Activated CD8-positive, alpha-beta T cell treated with anti-CD3 and anti-CD28 coated beads, Interleukin-2, amount 10 ng/mL, durations not matched to agents 7 days and 5 days (primary cell): ENCODE measurements at regions not wholly inside any gene's neighbourhood (a gene's known extent, or its start where the extent isn't known, plus 50 kb on each side); places are given as distances from the start of the nearest gene placed in this dataset.

Experiments used
- ATAC-seq: fragments of 150-1000 bp; cut with Tn5 transposase; one replicate; pipeline ENCODE4 v1.10.0; 2021; ENCODE audit warnings: moderate library complexity
- CTCF ChIA-PET: fragments of 350-600 bp; sonication (Branson Sonifier 250); formaldehyde crosslinking; loops from one replicate; lab custom pipeline; 2021; ENCODE audit warnings: antibody characterized with exemption; lab: Charles Lee
- POLR2A ChIA-PET: fragments of 350-600 bp; sonication (Branson Sonifier 250); formaldehyde crosslinking; loops from one replicate; lab custom pipeline; 2021; ENCODE audit warnings: antibody characterized with exemption; lab: Charles Lee
- DNase-seq: peaks from one replicate; pipeline ENCODE4 v3.0.0-alpha.2; 2020
- H3K27ac Mint-ChIP-seq: one replicate; pipeline ENCODE4 v1.8.0; 2021; ENCODE audit warnings: mild to moderate bottlenecking, mixed read lengths
- H3K27me3 Mint-ChIP-seq: one replicate; pipeline ENCODE4 v1.8.0; 2021; ENCODE audit warnings: low read depth, mixed read lengths
- H3K36me3 Mint-ChIP-seq: one replicate; pipeline ENCODE4 v1.8.0; 2021; ENCODE audit warnings: low read depth, mixed read lengths
- H3K4me1 Mint-ChIP-seq: one replicate; pipeline ENCODE4 v1.8.0; 2021; ENCODE audit warnings: low read depth, mixed read lengths
- H3K4me3 Mint-ChIP-seq: one replicate; pipeline ENCODE4 v1.8.0; 2021; ENCODE audit warnings: mild to moderate bottlenecking, mixed read lengths
- H3K9me3 Mint-ChIP-seq: one replicate; pipeline ENCODE4 v1.8.0; 2022; ENCODE audit warnings: mixed read lengths; ENCODE audit not compliant: insufficient read depth

- Mint-ChIP-seq H3K4me3 (no peak overlapping the region), H3K9me3 (no peaks in the 10 kb centered on the region)
- POLR2A ChIA-PET: no interaction called here
Measured at GRCh38 chr4:137703195-137703594, 170.9 kb upstream of the PCDH18 start.

GRCh38 chr4:137702512-137702911, 170.2 kb upstream of the PCDH18 start:
- no peaks in the 10 kb centered on the region for H3K9me3 Mint-ChIP-seq
- CTCF ChIA-PET: no interaction called here
- H3K4me3 Mint-ChIP-seq: no peak overlapping the region
- DNase-seq: no peak
- H3K27ac Mint-ChIP-seq: no peak overlapping the region
- H3K27me3 Mint-ChIP-seq: no peaks in the 10 kb centered on the region
- POLR2A ChIA-PET: no interaction called here
- no peak for ATAC-seq
- H3K4me1 Mint-ChIP-seq: no peaks in the 10 kb centered on the region
- H3K36me3 Mint-ChIP-seq: no peaks in the 10 kb centered on the region

More at GRCh38 chr4:137703195-137703594, 170.9 kb upstream of the PCDH18 start:
- ATAC-seq (no peak), DNase-seq (no peak)
- Mint-ChIP-seq H3K27ac (no peak overlapping the region), H3K36me3 (no peaks in the 10 kb centered on the region), H3K27me3 (no peaks in the 10 kb centered on the region), H3K4me1 (no peaks in the 10 kb centered on the region)
- CTCF ChIA-PET: no interaction called here

- Mint-ChIP-seq H3K36me3 (no peaks in the 10 kb centered on the region), H3K27me3 (no peaks in the 10 kb centered on the region), H3K4me1 (no peaks in the 10 kb centered on the region), H3K9me3 (no peaks in the 10 kb centered on the region), H3K27ac (no peak overlapping the region), H3K4me3 (no peak overlapping the region)
- DNase-seq: no peak
- no peak for ATAC-seq
- POLR2A ChIA-PET: no interaction called here
- CTCF ChIA-PET: no interaction called here
Measured at GRCh38 chr4:137701401-137701800, 169.1 kb upstream of the PCDH18 start.

GRCh38 chr4:137700751-137701150, 168.5 kb upstream of the PCDH18 start:
- H3K4me3 Mint-ChIP-seq: no peak overlapping the region
- ATAC-seq (no peak), DNase-seq (no peak)
- H3K36me3 Mint-ChIP-seq: no peaks in the 10 kb centered on the region
- CTCF ChIA-PET: no interaction called here
- no peak overlapping the region for H3K27ac Mint-ChIP-seq
- no peaks in the 10 kb centered on the region for H3K27me3 Mint-ChIP-seq
- no peaks in the 10 kb centered on the region for H3K9me3 Mint-ChIP-seq
- POLR2A ChIA-PET: no interaction called here
- no peaks in the 10 kb centered on the region for H3K4me1 Mint-ChIP-seq

GRCh38 chr4:137700072-137700471, 167.8 kb upstream of the PCDH18 start:
- Mint-ChIP-seq H3K27me3 (no peaks in the 10 kb centered on the region), H3K36me3 (no peaks in the 10 kb centered on the region), H3K4me3 (no peak overlapping the region), H3K9me3 (no peaks in the 10 kb centered on the region), H3K27ac (no peak overlapping the region), H3K4me1 (no peaks in the 10 kb centered on the region)
- DNase-seq (no peak), ATAC-seq (no peak)
- ChIA-PET CTCF (no interaction called here), POLR2A (no interaction called here)

- ChIA-PET CTCF (no interaction called here), POLR2A (no interaction called here)
- Mint-ChIP-seq H3K27ac (no peak overlapping the region), H3K27me3 (no peaks in the 10 kb centered on the region), H3K4me1 (no peaks in the 10 kb centered on the region), H3K9me3 (peaks cover 3% of the 10 kb centered on the region), H3K4me3 (no peak overlapping the region), H3K36me3 (no peaks in the 10 kb centered on the region)
- no peak for DNase-seq
- no peak for ATAC-seq
Measured at GRCh38 chr4:137694138-137694537, 161.8 kb upstream of the PCDH18 start.

GRCh38 chr4:137693641-137694040, 161.3 kb upstream of the PCDH18 start:
- CTCF ChIA-PET: no interaction called here
- H3K27ac Mint-ChIP-seq: no peak overlapping the region
- H3K4me3 Mint-ChIP-seq: no peak overlapping the region
- no peak for DNase-seq
- H3K36me3 Mint-ChIP-seq: no peaks in the 10 kb centered on the region
- POLR2A ChIA-PET: no interaction called here
- peaks cover 3% of the 10 kb centered on the region for H3K9me3 Mint-ChIP-seq
- H3K4me1 Mint-ChIP-seq: no peaks in the 10 kb centered on the region
- no peaks in the 10 kb centered on the region for H3K27me3 Mint-ChIP-seq
- ATAC-seq: no peak

- CTCF ChIA-PET: no interaction called here
Measured at GRCh38 chr4:137692205-137692604, 159.9 kb upstream of the PCDH18 start.

GRCh38 chr4:137688651-137689050, 156.4 kb upstream of the PCDH18 start:
- no peaks in the 10 kb centered on the region for H3K36me3 Mint-ChIP-seq
- CTCF ChIA-PET: no interaction called here
- ATAC-seq (no peak), DNase-seq (no peak)
- peaks cover 3% of the 10 kb centered on the region for H3K9me3 Mint-ChIP-seq
- no peak overlapping the region for H3K4me3 Mint-ChIP-seq
- H3K27me3 Mint-ChIP-seq: no peaks in the 10 kb centered on the region
- POLR2A ChIA-PET: no interaction called here
- H3K4me1 Mint-ChIP-seq: no peaks in the 10 kb centered on the region
- H3K27ac Mint-ChIP-seq: no peak overlapping the region

More at GRCh38 chr4:137692205-137692604, 159.9 kb upstream of the PCDH18 start:
- H3K27me3 Mint-ChIP-seq: no peaks in the 10 kb centered on the region
- H3K36me3 Mint-ChIP-seq: no peaks in the 10 kb centered on the region
- POLR2A ChIA-PET: no interaction called here
- H3K4me1 Mint-ChIP-seq: no peaks in the 10 kb centered on the region
- no peak overlapping the region for H3K27ac Mint-ChIP-seq
- no peak for ATAC-seq
- H3K9me3 Mint-ChIP-seq: peaks cover 3% of the 10 kb centered on the region
- H3K4me3 Mint-ChIP-seq: no peak overlapping the region
- no peak for DNase-seq

GRCh38 chr4:137685357-137685756, 153.1 kb upstream of the PCDH18 start:
- DNase-seq (no peak), ATAC-seq (no peak)
- CTCF ChIA-PET: no interaction called here
- H3K27ac Mint-ChIP-seq: no peak overlapping the region
- H3K4me1 Mint-ChIP-seq: no peaks in the 10 kb centered on the region
- H3K36me3 Mint-ChIP-seq: no peaks in the 10 kb centered on the region
- no peaks in the 10 kb centered on the region for H3K27me3 Mint-ChIP-seq
- POLR2A ChIA-PET: no interaction called here
- no peak overlapping the region for H3K4me3 Mint-ChIP-seq
- H3K9me3 Mint-ChIP-seq: no peaks in the 10 kb centered on the region

GRCh38 chr4:137681081-137681480, 148.8 kb upstream of the PCDH18 start:
- ChIA-PET CTCF (no interaction called here), POLR2A (no interaction called here)
- no peaks in the 10 kb centered on the region for H3K9me3 Mint-ChIP-seq
- H3K4me3 Mint-ChIP-seq: no peak overlapping the region
- H3K27me3 Mint-ChIP-seq: no peaks in the 10 kb centered on the region
- ATAC-seq (no peak), DNase-seq (no peak)
- no peaks in the 10 kb centered on the region for H3K36me3 Mint-ChIP-seq
- no peak overlapping the region for H3K27ac Mint-ChIP-seq
- no peaks in the 10 kb centered on the region for H3K4me1 Mint-ChIP-seq

GRCh38 chr4:137678796-137679195, 146.5 kb upstream of the PCDH18 start:
- ChIA-PET CTCF (no interaction called here), POLR2A (no interaction called here)

GRCh38 chr4:137677863-137678262, 145.6 kb upstream of the PCDH18 start:
- ATAC-seq (no peak), DNase-seq (no peak)
- H3K4me1 Mint-ChIP-seq: no peaks in the 10 kb centered on the region
- H3K27ac Mint-ChIP-seq: no peak overlapping the region
- H3K36me3 Mint-ChIP-seq: no peaks in the 10 kb centered on the region
- CTCF ChIA-PET: no interaction called here
- no peaks in the 10 kb centered on the region for H3K9me3 Mint-ChIP-seq
- no peak overlapping the region for H3K4me3 Mint-ChIP-seq
- POLR2A ChIA-PET: no interaction called here
- H3K27me3 Mint-ChIP-seq: no peaks in the 10 kb centered on the region

More at GRCh38 chr4:137678796-137679195, 146.5 kb upstream of the PCDH18 start:
- no peak for ATAC-seq
- Mint-ChIP-seq H3K36me3 (no peaks in the 10 kb centered on the region), H3K4me1 (no peaks in the 10 kb centered on the region), H3K9me3 (no peaks in the 10 kb centered on the region), H3K4me3 (no peak overlapping the region), H3K27me3 (no peaks in the 10 kb centered on the region), H3K27ac (no peak overlapping the region)
- no peak for DNase-seq
